Epithelial cell of esophagus (primary cell): ENCODE measurements at regions not wholly inside any gene's neighbourhood (a gene's known extent, or its start where the extent isn't known, plus 50 kb on each side); places are given as distances from the start of the nearest gene placed in this dataset.

Experiments
- DNase-seq: peaks from one replicate; pipeline ENCODE4 v3.0.0; 2010; ENCODE audit warnings: low read depth
- H3K4me3 ChIP-seq: 2 replicates; pipeline ENCODE4 v1.5.1; 2011; ENCODE audit warnings: mild to moderate bottlenecking, low read length, control low read depth
- CTCF ChIP-seq: IDR thresholded peaks from 2 replicates; pipeline ENCODE4 v1.5.1; 2011; ENCODE audit warnings: low read depth, mild to moderate bottlenecking, low read length, control low read depth, inconsistent platforms; ENCODE audit not compliant: insufficient read depth; ENCODE audit errors: missing control alignments

GRCh38 chr18:75503615-75504014 is 76.1 kb upstream of the SMIM21 start:
- no peak for DNase-seq
- H3K4me3 ChIP-seq: no peak overlapping the region
- no peak for TF ChIP-seq CTCF

- no peak for TF ChIP-seq CTCF
- no peak for DNase-seq
- no peak overlapping the region for H3K4me3 ChIP-seq
These were observed 74.8 kb upstream of the SMIM21 start for GRCh38 chr18:75502286-75502685.

- TF ChIP-seq CTCF: no peak
- peak; percentile 9 for DNase-seq
- no peak overlapping the region for H3K4me3 ChIP-seq
These were observed 73.0 kb upstream of the SMIM21 start for GRCh38 chr18:75500545-75500944.

GRCh38 chr18:75497576-75498235 is 70.2 kb upstream of the SMIM21 start:
- no peak for TF ChIP-seq CTCF
- DNase-seq: no peak
- H3K4me3 ChIP-seq: no peak overlapping the region

GRCh38 chr18:75496151-75496550 is 68.6 kb upstream of the SMIM21 start:
- TF ChIP-seq CTCF: no peak
- no peak for DNase-seq
- H3K4me3 ChIP-seq: no peak overlapping the region

- DNase-seq: no peak
- no peak overlapping the region for H3K4me3 ChIP-seq
- TF ChIP-seq CTCF: no peak
These were observed 65.3 kb upstream of the SMIM21 start for GRCh38 chr18:75492852-75493251.

GRCh38 chr18:75491361-75491760 is 63.9 kb upstream of the SMIM21 start:
- DNase-seq: no peak
- no peak for TF ChIP-seq CTCF
- H3K4me3 ChIP-seq: no peak overlapping the region
